ENCODE measurements at regions not wholly inside any gene's neighbourhood (a gene's known extent, or its start where the extent isn't known, plus 50 kb on each side); places are given as distances from the start of the nearest gene placed in this dataset.

DNA sequence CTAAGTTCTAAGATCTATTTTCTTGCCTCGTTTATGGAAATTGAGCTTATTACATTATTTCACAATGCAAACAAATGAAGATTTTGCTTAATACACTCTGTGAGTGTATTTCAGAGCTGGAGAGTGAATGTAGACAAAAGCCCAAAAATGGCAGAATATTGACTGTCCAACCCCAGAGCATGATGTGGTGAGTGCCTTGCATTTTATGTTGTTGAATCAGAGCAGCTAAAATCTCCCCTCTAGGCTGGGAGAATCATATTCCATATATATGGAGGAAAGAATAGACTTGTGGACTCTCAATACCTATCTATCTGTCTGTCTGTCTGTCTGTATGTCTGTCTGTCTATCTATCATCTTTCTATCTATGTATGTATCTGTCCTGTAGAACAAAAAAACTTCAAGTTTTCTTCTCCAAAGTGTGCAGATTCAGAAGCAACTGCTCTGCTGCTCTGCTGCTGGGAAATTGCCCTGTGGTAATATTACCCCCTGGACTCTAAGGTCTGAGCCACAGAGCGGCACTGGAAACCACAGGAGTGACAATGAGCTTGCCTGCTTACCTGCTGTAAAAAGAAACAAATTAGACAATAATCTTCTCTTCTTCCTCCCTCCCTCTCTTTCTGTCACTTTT lies 209.4 kb upstream of the PRICKLE1 start:
- DNase-seq (ENCODE audit: low read depth): peak; percentile 77

GRCh38 chr12:42794806-42795205 lies 205.3 kb upstream of the PRICKLE1 start:
- DNase-seq (ENCODE audit: low read depth): no peak

DNA sequence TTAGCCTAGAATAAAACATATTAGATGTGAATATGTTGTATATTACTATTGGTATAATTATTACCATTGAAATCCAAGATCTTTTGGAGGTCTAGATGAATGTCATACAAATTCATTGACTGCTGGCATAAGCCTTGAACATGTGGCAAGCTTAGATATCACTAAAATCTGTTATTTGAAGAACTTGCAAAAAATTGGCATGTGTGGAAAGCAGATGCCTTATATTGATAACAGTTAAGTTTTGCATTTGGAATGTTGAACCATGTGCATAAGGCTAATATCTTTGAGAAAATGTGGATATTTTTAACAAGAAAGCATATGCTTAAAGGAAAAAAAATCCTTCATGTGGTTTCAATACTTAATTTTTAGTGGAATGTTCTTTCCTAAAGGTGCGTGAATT lies 203.6 kb upstream of the PRICKLE1 start:
- DNase-seq (ENCODE audit: low read depth): no peak

DNA sequence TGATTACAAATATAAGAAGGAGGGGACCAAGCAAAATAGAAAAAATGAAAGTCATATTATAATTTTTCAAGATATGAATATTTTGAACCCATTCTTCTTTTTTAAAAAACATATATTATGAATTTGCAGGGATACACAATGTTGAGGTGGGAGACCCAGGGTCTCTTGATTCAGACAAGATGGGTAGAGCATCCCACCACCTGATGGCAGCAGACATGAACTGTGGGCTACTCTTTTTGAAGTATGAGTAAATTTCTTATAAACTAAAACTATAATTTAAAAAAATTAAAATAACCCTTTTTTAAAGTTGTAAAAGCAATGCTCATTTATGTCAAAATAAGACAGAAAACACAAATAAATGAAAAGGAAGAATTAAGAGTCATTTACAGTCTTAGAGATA lies 202.7 kb upstream of the PRICKLE1 start:
- DNase-seq (ENCODE audit: low read depth): no peak

DNA sequence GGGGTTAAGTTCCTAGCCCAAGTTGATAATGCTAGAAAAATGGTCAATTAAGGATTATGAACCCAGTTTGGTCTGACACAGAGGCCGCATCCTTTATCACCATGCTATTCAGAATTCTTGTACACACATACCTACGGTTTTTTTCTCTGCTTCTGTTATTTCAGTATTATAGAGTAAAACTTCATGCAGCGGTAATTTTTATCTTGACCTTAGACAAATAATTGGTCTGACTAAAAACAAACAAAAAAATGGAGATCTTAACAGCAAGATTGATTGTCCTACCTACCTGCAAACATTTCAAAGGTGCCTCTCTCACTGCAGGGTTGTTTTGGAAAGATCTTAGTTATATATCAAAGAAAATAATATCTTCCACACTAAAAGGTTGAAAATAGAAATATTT lies 201.9 kb upstream of the PRICKLE1 start:
- DNase-seq (ENCODE audit: low read depth): no peak

GRCh38 chr12:42790761-42791151 lies 201.2 kb upstream of the PRICKLE1 start:
- peak; percentile 95 for DNase-seq (ENCODE audit: low read depth)

GRCh38 chr12:42789808-42790760 lies 200.5 kb upstream of the PRICKLE1 start:
- DNase-seq (ENCODE audit: low read depth): no peak

- DNase-seq (ENCODE audit: low read depth): no peak
Observed at GRCh38 chr12:42786400-42787148, 197.0 kb upstream of the PRICKLE1 start.

- DNase-seq (ENCODE audit: low read depth): no peak
Observed at GRCh38 chr12:42785944-42786343, 196.4 kb upstream of the PRICKLE1 start.

DNA sequence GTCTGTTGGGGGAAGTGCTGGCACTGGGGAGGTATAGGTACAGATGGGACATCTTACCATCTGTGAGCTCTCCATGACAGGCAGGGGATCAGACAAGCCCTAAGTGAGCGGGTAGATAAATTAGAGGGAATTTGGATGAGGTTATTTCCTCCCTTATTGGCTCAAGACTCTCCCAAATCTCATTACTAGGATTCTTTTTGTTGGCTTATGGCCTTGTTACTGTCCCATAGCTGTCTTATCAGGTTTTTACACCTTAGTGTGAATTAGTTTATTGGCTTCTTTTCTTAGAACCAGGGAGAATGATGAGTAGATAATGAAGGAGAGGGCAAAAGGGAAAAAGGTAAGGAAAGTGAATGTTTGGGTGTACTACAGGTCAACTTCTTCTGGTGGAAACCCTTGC lies 191.1 kb upstream of the PRICKLE1 start:
- DNase-seq (ENCODE audit: low read depth): no peak

GRCh38 chr12:42779186-42779859 lies 189.8 kb upstream of the PRICKLE1 start:
- DNase-seq (ENCODE audit: low read depth): peak; percentile 32

DNA sequence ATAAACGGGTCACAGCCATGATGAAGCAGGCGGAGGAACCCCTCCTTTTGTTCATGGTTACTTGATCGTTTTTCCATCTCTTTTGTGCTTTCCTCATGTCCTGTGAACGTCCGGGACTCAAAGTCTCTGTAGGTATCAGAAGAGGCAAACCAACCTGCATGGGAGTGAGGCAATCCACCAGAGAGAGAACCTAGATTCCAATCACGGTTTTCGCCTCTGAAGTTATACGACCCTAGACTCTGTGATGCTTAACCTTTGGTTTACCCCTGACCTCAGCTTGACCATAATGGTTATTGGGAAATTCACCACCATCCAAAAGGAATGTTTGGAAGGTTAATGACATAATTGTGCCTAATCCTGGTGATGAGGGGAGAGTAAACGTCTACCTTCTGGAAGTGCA lies 186.8 kb upstream of the PRICKLE1 start:
- no peak for DNase-seq (ENCODE audit: low read depth)

- no peak for DNase-seq (ENCODE audit: low read depth)
Observed at GRCh38 chr12:42774238-42774637, 184.7 kb upstream of the PRICKLE1 start.

DNA sequence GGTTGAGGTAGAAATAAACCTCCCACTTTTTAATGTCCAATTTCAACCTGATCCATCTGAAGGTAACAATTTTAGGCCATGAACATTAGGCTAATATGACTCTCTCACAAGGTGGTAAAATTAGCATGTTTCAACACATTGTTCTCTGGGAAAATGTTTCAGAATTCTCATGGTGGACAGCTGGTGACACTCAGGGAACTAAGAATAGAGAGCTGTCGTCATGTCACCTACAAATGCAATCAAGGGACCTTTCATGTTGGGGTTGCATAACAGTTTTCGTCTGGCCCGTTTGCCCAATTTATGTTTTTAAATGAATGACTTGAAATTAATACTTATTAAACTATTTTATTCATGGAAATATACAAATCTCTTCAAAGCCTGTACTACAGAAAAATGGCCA lies 180.7 kb upstream of the PRICKLE1 start:
- no peak for DNase-seq (ENCODE audit: low read depth)

- DNase-seq (ENCODE audit: low read depth): no peak
Observed at GRCh38 chr12:42769455-42769854, 179.9 kb upstream of the PRICKLE1 start.

DNA sequence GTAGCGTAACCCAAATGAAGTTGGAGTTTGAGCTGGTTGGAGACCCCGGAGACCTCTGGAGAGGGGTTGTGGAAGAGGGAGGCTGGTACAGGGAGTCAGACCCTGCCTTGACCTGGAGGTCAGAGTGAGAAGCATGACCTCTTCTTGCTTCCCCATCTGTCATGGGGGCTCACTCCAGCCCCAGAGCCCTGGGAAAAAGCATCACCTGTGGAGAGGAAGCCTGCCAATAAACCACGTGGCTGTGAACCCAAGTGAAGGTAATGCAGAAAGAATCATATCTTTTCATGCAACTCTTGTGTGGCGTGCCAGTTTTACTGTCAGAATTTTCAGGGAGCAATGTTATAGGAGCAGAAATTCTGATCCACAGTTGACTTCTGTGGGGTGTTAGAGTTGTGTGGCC lies 178.5 kb upstream of the PRICKLE1 start:
- DNase-seq (ENCODE audit: low read depth): no peak

DNA sequence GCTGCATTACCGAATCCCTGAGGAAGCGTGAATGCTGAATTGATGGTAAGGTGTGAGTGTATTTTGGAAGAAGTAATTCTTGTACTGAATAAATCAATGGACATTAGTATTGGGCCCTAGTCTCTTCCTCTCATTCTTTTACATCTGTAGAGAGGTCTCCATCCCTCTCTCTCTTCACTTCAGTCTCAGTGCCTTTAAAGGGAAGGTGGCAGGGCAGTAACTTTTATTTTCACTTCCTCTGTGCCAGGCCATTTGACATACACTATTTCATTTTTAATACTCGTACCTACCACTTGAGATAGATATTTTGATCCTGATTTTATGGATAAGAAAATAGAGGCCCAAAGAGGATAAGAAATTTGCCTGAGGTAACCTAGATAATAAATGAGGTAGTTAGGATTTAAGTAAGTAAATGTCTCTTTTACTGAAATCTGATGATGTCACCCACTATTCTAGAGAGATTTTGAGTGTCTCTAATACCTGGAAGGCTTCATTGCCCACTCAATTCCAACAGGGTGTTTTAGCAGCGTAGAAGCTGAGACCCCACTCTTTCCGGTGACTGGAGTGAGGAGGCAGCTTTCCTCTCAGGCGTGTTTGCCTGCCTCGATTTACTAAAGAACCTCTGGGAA lies 177.9 kb upstream of the PRICKLE1 start:
- no peak for DNase-seq (ENCODE audit: low read depth)

- DNase-seq (ENCODE audit: low read depth): no peak
Observed at GRCh38 chr12:42766754-42767153, 177.2 kb upstream of the PRICKLE1 start.

GRCh38 chr12:42766026-42766425 lies 176.5 kb upstream of the PRICKLE1 start:
- no peak for DNase-seq (ENCODE audit: low read depth)

- no peak for DNase-seq (ENCODE audit: low read depth)
Observed at GRCh38 chr12:42763682-42764081, 174.1 kb upstream of the PRICKLE1 start.

- DNase-seq (ENCODE audit: low read depth): no peak
Observed at GRCh38 chr12:42762395-42762925, 172.9 kb upstream of the PRICKLE1 start.
